ENCODE measurements at regions not wholly inside any gene's neighbourhood (a gene's known extent, or its start where the extent isn't known, plus 50 kb on each side); places are given as distances from the start of the nearest gene placed in this dataset.

- TF ChIP-seq CTCF (IDR thresholded peaks at IDR 0.05; ENCODE audit: extremely low read depth in 1 of 2, insufficient read depth in 1 of 2, low read depth in 1 of 2, low read length in 2 of 2) (no peak), POLR2A (IDR thresholded peaks at IDR 0.05; ENCODE audit: low read depth, low read length) (no peak)
Observed at GRCh38 chr4:111530446-111530845, 614.8 kb upstream of the FAM241A start.

Data from endothelial cell of umbilical vein (primary cell).